GM19351 (cell line): ENCODE measurements at regions not wholly inside any gene's neighbourhood (a gene's known extent, or its start where the extent isn't known, plus 50 kb on each side); places are given as distances from the start of the nearest gene placed in this dataset.
"Not testable (repeated sequence)": the region's sequence is repeated elsewhere in the genome, so short reads cannot be mapped to it uniquely, and the experiment has no call there.

Experiments used
- ATAC-seq: cut with Tn5 transposase; IDR thresholded peaks from one replicate; pipeline ENCODE4 v1.9.1; 2021; ENCODE audit warnings: mild to moderate bottlenecking, moderate library complexity; ENCODE audit not compliant: unreplicated experiment

GRCh38 chr11:25159341-25159740, 662.5 kb downstream of the LUZP2 start:
- ATAC-seq: no peak

- ATAC-seq: no peak
Observed at GRCh38 chr11:25163421-25163820, 666.6 kb downstream of the LUZP2 start.

GRCh38 chr11:25180187-25180586, 683.3 kb downstream of the LUZP2 start:
- ATAC-seq: no peak

- no peak for ATAC-seq
Observed at GRCh38 chr11:25183411-25183810, 686.6 kb downstream of the LUZP2 start.

- ATAC-seq: no peak
Observed at GRCh38 chr11:25197515-25197914, 700.7 kb downstream of the LUZP2 start.

- ATAC-seq: no peak
Observed at GRCh38 chr11:25198704-25199103, 701.9 kb downstream of the LUZP2 start.

- no peak for ATAC-seq
Observed at GRCh38 chr11:25200925-25201324, 704.1 kb downstream of the LUZP2 start.

- ATAC-seq: no peak
Observed at GRCh38 chr11:25206762-25207161, 709.9 kb downstream of the LUZP2 start.

- no peak for ATAC-seq
Observed at GRCh38 chr11:25211635-25212254, 714.9 kb downstream of the LUZP2 start.

GRCh38 chr11:25214535-25215176, 717.8 kb downstream of the LUZP2 start:
- no peak for ATAC-seq

GRCh38 chr11:25218036-25218435, 721.2 kb downstream of the LUZP2 start:
- no peak for ATAC-seq

- no peak for ATAC-seq
Observed at GRCh38 chr11:25225078-25225477, 728.2 kb downstream of the LUZP2 start.

- no peak for ATAC-seq
Observed at GRCh38 chr11:25242928-25243327, 746.1 kb downstream of the LUZP2 start.

- no peak for ATAC-seq
Observed at GRCh38 chr11:25244126-25244525, 747.3 kb downstream of the LUZP2 start.

GRCh38 chr11:25247336-25247735, 750.5 kb downstream of the LUZP2 start:
- no peak for ATAC-seq

- no peak for ATAC-seq
Observed at GRCh38 chr11:25252854-25253253, 756.0 kb downstream of the LUZP2 start.

- not testable (repeated sequence) for ATAC-seq
Observed at GRCh38 chr11:25263861-25264260, 767.0 kb downstream of the LUZP2 start.

GRCh38 chr11:25271301-25271700, 774.4 kb downstream of the LUZP2 start:
- ATAC-seq: no peak

- no peak for ATAC-seq
Observed at GRCh38 chr11:25272214-25272613, 775.4 kb downstream of the LUZP2 start.

GRCh38 chr11:25280821-25281220, 784.0 kb downstream of the LUZP2 start:
- not testable (repeated sequence) for ATAC-seq

- no peak for ATAC-seq
Observed at GRCh38 chr11:25293166-25293565, 796.3 kb downstream of the LUZP2 start.

- no peak for ATAC-seq
Observed at GRCh38 chr11:25298450-25298849, 801.6 kb downstream of the LUZP2 start.

- ATAC-seq: no peak
Observed at GRCh38 chr11:25309818-25310217, 813.0 kb downstream of the LUZP2 start.
